ENCODE measurements at regions not wholly inside any gene's neighbourhood (a gene's known extent, or its start where the extent isn't known, plus 50 kb on each side); places are given as distances from the start of the nearest gene placed in this dataset.
A peak's percentile ranks its signal among the peaks of the same experiment; 100 is the strongest.

- no peak for DNase-seq (ENCODE audit: low read depth in 1 of 2, low spot score in 1 of 2)
- in situ Hi-C loops (cut with HindIII; ENCODE audit: low pct_unique_long_range_greater_than_20kb, low sequenced_read_pairs) = no loop called here
- no peak for TF ChIP-seq JUND (IDR thresholded peaks at IDR 0.05; ENCODE audit: low read depth)
Measured at GRCh38 chr9:109579191-109579948, 81.3 kb upstream of the PTPN3 start.

GRCh38 chr9:109582386-109582785 lies 84.3 kb upstream of the PTPN3 start:
- in situ Hi-C loops (cut with HindIII; ENCODE audit: low pct_unique_long_range_greater_than_20kb, low sequenced_read_pairs) = no loop called here
- DNase-seq (ENCODE audit: low read depth in 1 of 2, low spot score in 1 of 2) = no peak
- no peak for TF ChIP-seq JUND (IDR thresholded peaks at IDR 0.05; ENCODE audit: low read depth)

GRCh38 chr9:109584205-109584604 lies 86.1 kb upstream of the PTPN3 start:
- TF ChIP-seq JUND (IDR thresholded peaks at IDR 0.05; ENCODE audit: low read depth) = no peak
- in situ Hi-C loops (cut with HindIII; ENCODE audit: low pct_unique_long_range_greater_than_20kb, low sequenced_read_pairs) = no loop called here
- DNase-seq (ENCODE audit: low read depth in 1 of 2, low spot score in 1 of 2) = peak in 1 of 2 experiments; percentile 28

- no peak for DNase-seq (ENCODE audit: low read depth in 1 of 2, low spot score in 1 of 2)
- in situ Hi-C loops (cut with HindIII; ENCODE audit: low pct_unique_long_range_greater_than_20kb, low sequenced_read_pairs) = no loop called here
- TF ChIP-seq JUND (IDR thresholded peaks at IDR 0.05; ENCODE audit: low read depth) = no peak
Measured at GRCh38 chr9:109585796-109586195, 87.7 kb upstream of the PTPN3 start.

- in situ Hi-C loops (cut with HindIII; ENCODE audit: low pct_unique_long_range_greater_than_20kb, low sequenced_read_pairs) = no loop called here
- no peak for TF ChIP-seq JUND (IDR thresholded peaks at IDR 0.05; ENCODE audit: low read depth)
- DNase-seq (ENCODE audit: low read depth in 1 of 2, low spot score in 1 of 2) = no peak
Measured at GRCh38 chr9:109586993-109587392, 88.9 kb upstream of the PTPN3 start.

- DNase-seq (ENCODE audit: low read depth in 1 of 2, low spot score in 1 of 2) = no peak
- in situ Hi-C loops (cut with HindIII; ENCODE audit: low pct_unique_long_range_greater_than_20kb, low sequenced_read_pairs) = no loop called here
- TF ChIP-seq JUND (IDR thresholded peaks at IDR 0.05; ENCODE audit: low read depth) = no peak
Measured at GRCh38 chr9:109588415-109588814, 90.3 kb upstream of the PTPN3 start.

GRCh38 chr9:109590966-109591365 lies 92.9 kb upstream of the PTPN3 start:
- in situ Hi-C loops (cut with HindIII; ENCODE audit: low pct_unique_long_range_greater_than_20kb, low sequenced_read_pairs) = no loop called here

GRCh38 chr9:109591691-109592090 lies 93.6 kb upstream of the PTPN3 start:
- in situ Hi-C loops (cut with HindIII; ENCODE audit: low pct_unique_long_range_greater_than_20kb, low sequenced_read_pairs) = no loop called here
- no peak for TF ChIP-seq JUND (IDR thresholded peaks at IDR 0.05; ENCODE audit: low read depth)
- DNase-seq (ENCODE audit: low read depth in 1 of 2, low spot score in 1 of 2) = no peak

More at GRCh38 chr9:109590966-109591365, 92.9 kb upstream of the PTPN3 start:
- no peak for TF ChIP-seq JUND (IDR thresholded peaks at IDR 0.05; ENCODE audit: low read depth)
- DNase-seq (ENCODE audit: low read depth in 1 of 2, low spot score in 1 of 2) = peak; percentile 16 to 46

GRCh38 chr9:109593612-109594011 lies 95.5 kb upstream of the PTPN3 start:
- TF ChIP-seq JUND (IDR thresholded peaks at IDR 0.05; ENCODE audit: low read depth) = no peak

GRCh38 chr9:109597496-109597895 lies 99.4 kb upstream of the PTPN3 start:
- in situ Hi-C loops (cut with HindIII; ENCODE audit: low pct_unique_long_range_greater_than_20kb, low sequenced_read_pairs) = no loop called here
- no peak for DNase-seq (ENCODE audit: low read depth in 1 of 2, low spot score in 1 of 2)

More at GRCh38 chr9:109593612-109594011, 95.5 kb upstream of the PTPN3 start:
- no peak for DNase-seq (ENCODE audit: low read depth in 1 of 2, low spot score in 1 of 2)
- in situ Hi-C loops (cut with HindIII; ENCODE audit: low pct_unique_long_range_greater_than_20kb, low sequenced_read_pairs) = no loop called here

GRCh38 chr9:109599131-109599530 lies 101.0 kb upstream of the PTPN3 start:
- TF ChIP-seq JUND (IDR thresholded peaks at IDR 0.05; ENCODE audit: low read depth) = no peak
- in situ Hi-C loops (cut with HindIII; ENCODE audit: low pct_unique_long_range_greater_than_20kb, low sequenced_read_pairs) = no loop called here
- DNase-seq (ENCODE audit: low read depth in 1 of 2, low spot score in 1 of 2) = no peak

More at GRCh38 chr9:109597496-109597895, 99.4 kb upstream of the PTPN3 start:
- TF ChIP-seq JUND (IDR thresholded peaks at IDR 0.05; ENCODE audit: low read depth) = no peak

- in situ Hi-C loops (cut with HindIII; ENCODE audit: low pct_unique_long_range_greater_than_20kb, low sequenced_read_pairs) = no loop called here
- no peak for TF ChIP-seq JUND (IDR thresholded peaks at IDR 0.05; ENCODE audit: low read depth)
- DNase-seq (ENCODE audit: low read depth in 1 of 2, low spot score in 1 of 2) = no peak
Measured at GRCh38 chr9:109599711-109600110, 101.6 kb upstream of the PTPN3 start.

- peak in 1 of 2 experiments; percentile 65 for DNase-seq (ENCODE audit: low read depth in 1 of 2, low spot score in 1 of 2)
- TF ChIP-seq JUND (IDR thresholded peaks at IDR 0.05; ENCODE audit: low read depth) = no peak
Measured at GRCh38 chr9:109600142-109600541, 102.0 kb upstream of the PTPN3 start.

GRCh38 chr9:109601181-109601580 lies 103.1 kb upstream of the PTPN3 start:
- no peak for DNase-seq (ENCODE audit: low read depth in 1 of 2, low spot score in 1 of 2)
- in situ Hi-C loops (cut with HindIII; ENCODE audit: low pct_unique_long_range_greater_than_20kb, low sequenced_read_pairs) = no loop called here
- TF ChIP-seq JUND (IDR thresholded peaks at IDR 0.05; ENCODE audit: low read depth) = no peak

More at GRCh38 chr9:109600142-109600541, 102.0 kb upstream of the PTPN3 start:
- in situ Hi-C loops (cut with HindIII; ENCODE audit: low pct_unique_long_range_greater_than_20kb, low sequenced_read_pairs) = no loop called here
